OCI-LY7 (cell line): ENCODE measurements at regions not wholly inside any gene's neighbourhood (a gene's known extent, or its start where the extent isn't known, plus 50 kb on each side); places are given as distances from the start of the nearest gene placed in this dataset.
"Not testable (repeated sequence)": the region's sequence is repeated elsewhere in the genome, so short reads cannot be mapped to it uniquely, and the experiment has no call there.

Experiments used
- BruUV-seq: library from RNA; stranded (reverse); fragments of 400-500 nt; replicated peaks from 2 replicates; lab custom pipeline; 2021; lab: Mats Ljungman, UMichigan
- CTCF ChIA-PET: fragments of 300-600 bp; sonication (Branson Sonifier 250); formaldehyde crosslinking; loops from one replicate; lab custom pipeline; 2022; ENCODE audit warnings: antibody characterized with exemption; ENCODE audit not compliant: unreplicated experiment; lab: Charles Lee
- POLR2A ChIA-PET: fragments of 300-600 bp; sonication (Branson Sonifier 250); formaldehyde crosslinking; loops from one replicate; lab custom pipeline; 2022; ENCODE audit warnings: antibody characterized with exemption; lab: Charles Lee
- DNase-seq: peaks from one replicate; pipeline ENCODE4 v3.0.0-alpha.2; 2015; ENCODE audit warnings: low spot score
- H2AFZ ChIP-seq: fragments of 200-600 bp; sonication (generic), shearing (Covaris generic); 2 replicates; pipeline ENCODE4 v1.6.1; 2014; ENCODE audit warnings: mild to moderate bottlenecking, antibody characterized with exemption, low read length, moderate library complexity
- H3K27ac ChIP-seq: fragments of 200-600 bp; sonication (generic); 2 replicates; pipeline ENCODE4 v1.5.1; 2014; ENCODE audit warnings: mixed run types, low read depth, mild to moderate bottlenecking, moderate library complexity, low read length, inconsistent platforms; ENCODE audit not compliant: poor library complexity, severe bottlenecking
- H3K36me3 ChIP-seq: fragments of 200-600 bp; sonication (generic); 2 replicates; pipeline ENCODE4 v1.6.1; 2014; ENCODE audit warnings: mild to moderate bottlenecking, antibody characterized with exemption, low read length, moderate library complexity, mixed read lengths; ENCODE audit not compliant: insufficient read depth
- H3K4me1 ChIP-seq: fragments of 200-600 bp; sonication (generic); 2 replicates; pipeline ENCODE4 v1.5.1; 2014; ENCODE audit warnings: mild to moderate bottlenecking, low read length; ENCODE audit not compliant: insufficient read depth, poor library complexity, severe bottlenecking
- H3K4me2 ChIP-seq: fragments of 200-600 bp; sonication (generic); 2 replicates; pipeline ENCODE4 v1.6.1; 2014; ENCODE audit warnings: mild to moderate bottlenecking, low read length
- H3K4me3 ChIP-seq: fragments of 200-600 bp; sonication (generic); 2 replicates; pipeline ENCODE4 v1.5.1; 2014; ENCODE audit warnings: mild to moderate bottlenecking, low read depth, low read length; ENCODE audit not compliant: poor library complexity, severe bottlenecking
- H3K79me2 ChIP-seq: fragments of 200-600 bp; sonication (generic); 2 replicates; pipeline ENCODE4 v1.6.1; 2016; ENCODE audit warnings: low read depth, mild to moderate bottlenecking, low read length, moderate library complexity, mixed read lengths; ENCODE audit not compliant: insufficient read depth
- H3K9me2 ChIP-seq: fragments of 200-600 bp; sonication (generic); 2 replicates; pipeline ENCODE4 v1.6.1; 2016; ENCODE audit warnings: mild to moderate bottlenecking, low read length, mixed read lengths; ENCODE audit not compliant: insufficient read depth
- H3K9me3 ChIP-seq: fragments of 200-600 bp; sonication (generic); 2 replicates; pipeline ENCODE4 v1.6.1; 2014; ENCODE audit warnings: mild to moderate bottlenecking, mixed run types, low read length, mixed read lengths
- H4K20me1 ChIP-seq: fragments of 200-600 bp; sonication (generic); 2 replicates; pipeline ENCODE4 v1.6.1; 2014; ENCODE audit warnings: mild to moderate bottlenecking, antibody characterized with exemption, low read length, moderate library complexity, mixed read lengths; ENCODE audit not compliant: insufficient read depth
- intact Hi-C: fragments of 100-400 bp; cut with micrococcal nuclease; formaldehyde crosslinking; loops from one replicate; pipeline ENCODE4 v1.10.0; 2022; ENCODE audit not compliant: unreplicated experiment

DNA sequence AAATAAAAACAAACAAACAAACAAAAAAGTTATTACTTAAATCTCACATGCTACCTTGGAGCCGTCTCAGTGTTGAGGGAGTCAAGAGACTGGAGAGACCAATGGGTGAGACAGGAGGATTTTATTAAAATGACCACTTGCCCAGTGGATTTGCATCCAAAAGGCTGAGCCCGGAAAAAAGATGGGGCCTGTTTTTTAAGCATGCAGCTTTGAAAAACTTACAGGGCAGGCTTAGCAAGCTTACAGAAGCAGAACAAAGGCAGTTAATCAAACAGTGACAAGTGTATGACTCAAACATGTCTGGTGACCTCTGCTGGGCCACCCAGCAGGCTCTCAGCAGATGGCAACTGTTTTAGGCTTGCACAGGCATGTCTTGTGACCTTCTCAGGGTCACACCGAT, 82.5 kb downstream of the POTEH start:
- DNase-seq, H3K27ac ChIP-seq, H4K20me1 ChIP-seq, H3K4me3 ChIP-seq, intact Hi-C loops, H3K9me3 ChIP-seq, H3K36me3 ChIP-seq, H3K79me2 ChIP-seq, POLR2A ChIA-PET, H2AFZ ChIP-seq, H3K9me2 ChIP-seq, BruUV-seq, H3K4me2 ChIP-seq, H3K4me1 ChIP-seq, CTCF ChIA-PET: not testable (repeated sequence)

DNA sequence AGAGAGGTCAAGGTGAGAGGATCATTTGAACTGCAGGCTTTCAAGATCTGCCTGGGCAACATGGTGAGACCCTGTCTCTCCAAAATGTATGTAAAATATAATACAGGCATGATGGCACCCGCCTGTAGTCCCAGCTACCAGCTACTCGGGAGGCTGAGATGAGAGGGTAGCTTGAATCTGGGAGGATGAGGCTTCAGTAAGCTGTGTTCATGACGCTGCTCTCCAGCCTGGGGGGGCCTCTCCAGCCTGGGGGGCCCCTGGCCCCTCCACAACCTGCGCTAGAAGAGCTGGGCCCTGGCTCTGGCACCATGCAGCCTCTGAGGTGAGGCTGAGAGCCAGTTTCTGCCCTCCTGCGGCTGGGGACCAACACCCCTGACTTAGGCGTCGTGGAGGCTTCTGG, 85.3 kb downstream of the POTEH start:
- H3K4me2 ChIP-seq, H3K27ac ChIP-seq, H2AFZ ChIP-seq, H3K4me3 ChIP-seq, H3K9me3 ChIP-seq, intact Hi-C loops, DNase-seq, POLR2A ChIA-PET, H3K79me2 ChIP-seq, H3K9me2 ChIP-seq, CTCF ChIA-PET, H4K20me1 ChIP-seq, BruUV-seq, H3K36me3 ChIP-seq, H3K4me1 ChIP-seq: not testable (repeated sequence)

GRCh38 chr22:15775670-15776669, 86.1 kb downstream of the POTEH start:
- intact Hi-C loops, H3K4me1 ChIP-seq, POLR2A ChIA-PET, H3K27ac ChIP-seq, H3K36me3 ChIP-seq, CTCF ChIA-PET, H4K20me1 ChIP-seq, H3K4me3 ChIP-seq, H2AFZ ChIP-seq, BruUV-seq, H3K9me2 ChIP-seq, H3K9me3 ChIP-seq, H3K79me2 ChIP-seq: not testable (repeated sequence)
- DNase-seq, result peak; percentile 66
- peak overlapping the region; percentile 44; the same call in 1 of the 2 replicates for H3K4me2 ChIP-seq

DNA sequence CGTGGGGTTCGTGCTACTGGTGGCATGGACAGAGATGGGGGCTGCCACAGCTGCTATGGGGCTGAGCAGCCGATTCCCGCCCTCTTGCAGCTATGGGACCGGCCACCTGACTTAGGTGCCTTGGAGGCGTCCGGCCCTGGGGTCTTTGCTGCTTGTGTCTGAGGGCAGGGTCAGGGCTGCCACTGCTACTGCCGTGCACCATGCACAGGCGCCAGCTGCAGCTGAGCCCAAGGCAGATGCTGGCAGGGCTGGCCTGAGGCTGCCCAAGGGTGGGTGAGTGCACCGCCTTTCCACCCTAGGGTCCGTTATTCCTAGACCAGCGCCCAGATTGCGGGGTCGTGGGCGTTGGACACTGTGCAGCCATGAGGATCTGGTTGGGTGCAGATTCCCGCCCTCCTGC, 86.9 kb downstream of the POTEH start:
- H3K9me3 ChIP-seq, H2AFZ ChIP-seq, BruUV-seq, H3K27ac ChIP-seq, POLR2A ChIA-PET, H3K4me1 ChIP-seq, intact Hi-C loops, H4K20me1 ChIP-seq, H3K4me2 ChIP-seq, CTCF ChIA-PET, H3K9me2 ChIP-seq, H3K36me3 ChIP-seq, DNase-seq, H3K79me2 ChIP-seq, H3K4me3 ChIP-seq: not testable (repeated sequence)

GRCh38 chr22:15777150-15777549, 87.3 kb downstream of the POTEH start:
- BruUV-seq, H3K4me3 ChIP-seq, H3K36me3 ChIP-seq, H4K20me1 ChIP-seq, H3K4me2 ChIP-seq, H3K27ac ChIP-seq, H3K9me3 ChIP-seq, H3K9me2 ChIP-seq, POLR2A ChIA-PET, DNase-seq, H3K4me1 ChIP-seq, H2AFZ ChIP-seq, intact Hi-C loops, CTCF ChIA-PET, H3K79me2 ChIP-seq: not testable (repeated sequence)

- intact Hi-C loops, H3K4me3 ChIP-seq, H3K9me2 ChIP-seq, H3K36me3 ChIP-seq, H3K4me2 ChIP-seq, H3K27ac ChIP-seq, H3K4me1 ChIP-seq, H3K9me3 ChIP-seq, DNase-seq, CTCF ChIA-PET, H2AFZ ChIP-seq, POLR2A ChIA-PET, BruUV-seq, H3K79me2 ChIP-seq, H4K20me1 ChIP-seq: not testable (repeated sequence)
Observed at GRCh38 chr22:15777557-15777956, 87.7 kb downstream of the POTEH start.
